D721Med (cell line): ENCODE measurements at regions not wholly inside any gene's neighbourhood (a gene's known extent, or its start where the extent isn't known, plus 50 kb on each side); places are given as distances from the start of the nearest gene placed in this dataset.

Experiments
- DNase-seq: peaks from one replicate; pipeline ENCODE4 v3.0.0; 2011; ENCODE audit warnings: low spot score; ENCODE audit not compliant: insufficient read length
- FAIRE-seq: peaks from 2 replicates; lab custom pipeline; 2011; peaks lifted over from hg19 to GRCh38; lab: Jason Lieb, UNC
- CTCF ChIP-seq: IDR thresholded peaks from 2 replicates; pipeline ENCODE4 v1.5.1; 2012; ENCODE audit warnings: mild to moderate bottlenecking, control low read depth; ENCODE audit not compliant: insufficient read depth; ENCODE audit errors: missing control alignments

GRCh38 chr11:134556186-134556585 lies 144.1 kb upstream of the B3GAT1 start:
- no peak for TF ChIP-seq CTCF
- DNase-seq (no peak), FAIRE-seq (no peak)

GRCh38 chr11:134555510-134555909 lies 143.5 kb upstream of the B3GAT1 start:
- FAIRE-seq (no peak), DNase-seq (no peak)
- no peak for TF ChIP-seq CTCF

- FAIRE-seq, result no peak
Measured at GRCh38 chr11:134554861-134555260, 142.8 kb upstream of the B3GAT1 start.

GRCh38 chr11:134554106-134554505 lies 142.1 kb upstream of the B3GAT1 start:
- no peak for TF ChIP-seq CTCF
- no peak for FAIRE-seq
- no peak for DNase-seq

More at GRCh38 chr11:134554861-134555260, 142.8 kb upstream of the B3GAT1 start:
- TF ChIP-seq CTCF, result no peak
- DNase-seq, result no peak

- no peak for TF ChIP-seq CTCF
- DNase-seq, result no peak
- no peak for FAIRE-seq
Measured at GRCh38 chr11:134552749-134553148, 140.7 kb upstream of the B3GAT1 start.

GRCh38 chr11:134545521-134545920 lies 133.5 kb upstream of the B3GAT1 start:
- no peak for TF ChIP-seq CTCF
- FAIRE-seq (no peak), DNase-seq (no peak)

- no peak for TF ChIP-seq CTCF
- FAIRE-seq, result no peak
- no peak for DNase-seq
Measured at GRCh38 chr11:134544095-134544815, 132.2 kb upstream of the B3GAT1 start.
